ENCODE measurements at regions not wholly inside any gene's neighbourhood (a gene's known extent, or its start where the extent isn't known, plus 50 kb on each side); places are given as distances from the start of the nearest gene placed in this dataset.

DNA sequence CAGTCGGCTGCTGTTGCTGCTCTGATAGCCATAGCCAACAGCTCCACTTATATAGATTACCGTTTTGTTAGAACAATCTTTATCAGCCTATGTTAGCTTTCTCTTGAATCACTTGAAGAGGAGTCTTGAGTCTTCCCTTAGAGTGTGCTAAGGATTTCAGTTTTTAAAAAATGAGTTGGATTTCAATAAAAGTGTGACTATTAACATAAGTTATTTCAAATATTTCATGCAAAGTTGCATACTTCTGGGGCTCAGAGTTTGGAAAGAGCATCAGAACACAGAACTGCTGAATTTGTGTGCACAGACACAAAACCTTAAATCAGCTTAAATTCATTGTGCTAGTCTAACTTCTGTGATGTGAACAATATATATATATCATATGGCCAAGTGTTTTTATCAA lies 174.7 kb downstream of the MTX2 start:
- no peak overlapping the region for H3K4me2 ChIP-seq (ENCODE audit: low read depth, low read length)
- in situ Hi-C loops (cut with HindIII; ENCODE audit: extremely low pct_ligation_motif_present, low pct_unique_long_range_greater_than_20kb) (no loop called here), intact Hi-C loops (cut with micrococcal nuclease; ENCODE audit: unreplicated experiment) (no loop called here)
- ChIA-PET CTCF (ENCODE audit: low intra/inter-chr PET ratio, low total read pairs) (no interaction called here), POLR2A (no interaction called here)
- no peaks in the 10 kb centered on the region for H4K20me1 ChIP-seq (ENCODE audit: insufficient read depth, low read length)
- FAIRE-seq, result no peak
- DNase-seq (ENCODE audit: low spot score), result no peak
- H3K27ac ChIP-seq (ENCODE audit: extremely low read length, insufficient read depth, low read length), result no peak overlapping the region
- no TSS peak for BruUV-seq (replicated peaks)
- H3K9ac ChIP-seq (ENCODE audit: insufficient read depth, low read depth, low read length), result no peak overlapping the region
- H2AFZ ChIP-seq (ENCODE audit: low read length), result no peak overlapping the region
- H3K79me2 ChIP-seq (ENCODE audit: insufficient read depth, low read length), result no peaks in the 10 kb centered on the region
- no peak overlapping the region for H3K4me3 ChIP-seq (replicated peaks in 1 of 3; ENCODE audit: insufficient read depth in 1 of 3, low read depth in 2 of 3, low read length in 3 of 3)
- peaks cover 0 to 4% of the 10 kb centered on the region in 2 experiments; a peak in 1 of 5 replicates for H3K27me3 ChIP-seq (ENCODE audit: control insufficient read depth in 1 of 2, insufficient read depth in 2 of 2, low read length in 2 of 2)
- no peak for ATAC-seq
- 2% methylated on average over 2 of the region's 2 CpGs for WGBS (ENCODE audit: low lambda C conversion rate)
- peaks cover 8% of the 10 kb centered on the region; the same call in 1 of the 2 replicates for H3K4me1 ChIP-seq (ENCODE audit: insufficient read depth, low read length)
- no peak for TF ChIP-seq EEA1 (CRISPR knock-in tag; IDR thresholded peaks at IDR 0.05; ENCODE audit: borderline replicate concordance)
- no peak for TF ChIP-seq SUZ12 (IDR thresholded peaks at IDR 0.05; ENCODE audit: low read depth, low read length)
- TF ChIP-seq, protein P1, sequence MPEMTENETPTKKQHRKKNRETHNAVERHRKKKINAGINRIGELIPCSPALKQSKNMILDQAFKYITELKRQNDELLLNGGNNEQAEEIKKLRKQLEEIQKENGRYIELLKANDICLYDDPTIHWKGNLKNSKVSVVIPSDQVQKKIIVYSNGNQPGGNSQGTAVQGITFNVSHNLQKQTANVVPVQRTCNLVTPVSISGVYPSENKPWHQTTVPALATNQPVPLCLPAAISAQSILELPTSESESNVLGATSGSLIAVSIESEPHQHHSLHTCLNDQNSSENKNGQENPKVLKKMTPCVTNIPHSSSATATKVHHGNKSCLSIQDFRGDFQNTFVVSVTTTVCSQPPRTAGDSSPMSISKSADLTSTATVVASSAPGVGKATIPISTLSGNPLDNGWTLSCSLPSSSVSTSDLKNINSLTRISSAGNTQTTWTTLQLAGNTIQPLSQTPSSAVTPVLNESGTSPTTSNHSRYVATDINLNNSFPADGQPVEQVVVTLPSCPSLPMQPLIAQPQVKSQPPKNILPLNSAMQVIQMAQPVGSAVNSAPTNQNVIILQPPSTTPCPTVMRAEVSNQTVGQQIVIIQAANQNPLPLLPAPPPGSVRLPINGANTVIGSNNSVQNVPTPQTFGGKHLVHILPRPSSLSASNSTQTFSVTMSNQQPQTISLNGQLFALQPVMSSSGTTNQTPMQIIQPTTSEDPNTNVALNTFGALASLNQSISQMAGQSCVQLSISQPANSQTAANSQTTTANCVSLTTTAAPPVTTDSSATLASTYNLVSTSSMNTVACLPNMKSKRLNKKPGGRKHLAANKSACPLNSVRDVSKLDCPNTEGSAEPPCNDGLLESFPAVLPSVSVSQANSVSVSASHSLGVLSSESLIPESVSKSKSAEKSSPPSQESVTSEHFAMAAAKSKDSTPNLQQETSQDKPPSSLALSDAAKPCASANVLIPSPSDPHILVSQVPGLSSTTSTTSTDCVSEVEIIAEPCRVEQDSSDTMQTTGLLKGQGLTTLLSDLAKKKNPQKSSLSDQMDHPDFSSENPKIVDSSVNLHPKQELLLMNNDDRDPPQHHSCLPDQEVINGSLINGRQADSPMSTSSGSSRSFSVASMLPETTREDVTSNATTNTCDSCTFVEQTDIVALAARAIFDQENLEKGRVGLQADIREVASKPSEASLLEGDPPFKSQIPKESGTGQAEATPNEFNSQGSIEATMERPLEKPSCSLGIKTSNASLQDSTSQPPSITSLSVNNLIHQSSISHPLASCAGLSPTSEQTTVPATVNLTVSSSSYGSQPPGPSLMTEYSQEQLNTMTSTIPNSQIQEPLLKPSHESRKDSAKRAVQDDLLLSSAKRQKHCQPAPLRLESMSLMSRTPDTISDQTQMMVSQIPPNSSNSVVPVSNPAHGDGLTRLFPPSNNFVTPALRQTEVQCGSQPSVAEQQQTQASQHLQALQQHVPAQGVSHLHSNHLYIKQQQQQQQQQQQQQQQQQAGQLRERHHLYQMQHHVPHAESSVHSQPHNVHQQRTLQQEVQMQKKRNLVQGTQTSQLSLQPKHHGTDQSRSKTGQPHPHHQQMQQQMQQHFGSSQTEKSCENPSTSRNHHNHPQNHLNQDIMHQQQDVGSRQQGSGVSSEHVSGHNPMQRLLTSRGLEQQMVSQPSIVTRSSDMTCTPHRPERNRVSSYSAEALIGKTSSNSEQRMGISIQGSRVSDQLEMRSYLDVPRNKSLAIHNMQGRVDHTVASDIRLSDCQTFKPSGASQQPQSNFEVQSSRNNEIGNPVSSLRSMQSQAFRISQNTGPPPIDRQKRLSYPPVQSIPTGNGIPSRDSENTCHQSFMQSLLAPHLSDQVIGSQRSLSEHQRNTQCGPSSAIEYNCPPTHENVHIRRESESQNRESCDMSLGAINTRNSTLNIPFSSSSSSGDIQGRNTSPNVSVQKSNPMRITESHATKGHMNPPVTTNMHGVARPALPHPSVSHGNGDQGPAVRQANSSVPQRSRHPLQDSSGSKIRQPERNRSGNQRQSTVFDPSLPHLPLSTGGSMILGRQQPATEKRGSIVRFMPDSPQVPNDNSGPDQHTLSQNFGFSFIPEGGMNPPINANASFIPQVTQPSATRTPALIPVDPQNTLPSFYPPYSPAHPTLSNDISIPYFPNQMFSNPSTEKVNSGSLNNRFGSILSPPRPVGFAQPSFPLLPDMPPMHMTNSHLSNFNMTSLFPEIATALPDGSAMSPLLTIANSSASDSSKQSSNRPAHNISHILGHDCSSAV (CRISPR knock-in tag; IDR thresholded peaks at IDR 0.05; ENCODE audit: borderline replicate concordance), result no peak
- TF ChIP-seq, protein P2, sequence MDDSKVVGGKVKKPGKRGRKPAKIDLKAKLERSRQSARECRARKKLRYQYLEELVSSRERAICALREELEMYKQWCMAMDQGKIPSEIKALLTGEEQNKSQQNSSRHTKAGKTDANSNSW (CRISPR knock-in tag; IDR thresholded peaks at IDR 0.05; ENCODE audit: borderline replicate concordance), result no peak
- TF ChIP-seq ZNF883 (CRISPR knock-in tag; IDR thresholded peaks at IDR 0.05; ENCODE audit: not compliant biosample characterization), result no peak
- no peak for TF ChIP-seq ZNF3 (CRISPR knock-in tag; IDR thresholded peaks at IDR 0.05)
- TF ChIP-seq GFI1 (CRISPR knock-in tag; IDR thresholded peaks at IDR 0.05; ENCODE audit: borderline replicate concordance), result no peak
- TF ChIP-seq, protein P3, sequence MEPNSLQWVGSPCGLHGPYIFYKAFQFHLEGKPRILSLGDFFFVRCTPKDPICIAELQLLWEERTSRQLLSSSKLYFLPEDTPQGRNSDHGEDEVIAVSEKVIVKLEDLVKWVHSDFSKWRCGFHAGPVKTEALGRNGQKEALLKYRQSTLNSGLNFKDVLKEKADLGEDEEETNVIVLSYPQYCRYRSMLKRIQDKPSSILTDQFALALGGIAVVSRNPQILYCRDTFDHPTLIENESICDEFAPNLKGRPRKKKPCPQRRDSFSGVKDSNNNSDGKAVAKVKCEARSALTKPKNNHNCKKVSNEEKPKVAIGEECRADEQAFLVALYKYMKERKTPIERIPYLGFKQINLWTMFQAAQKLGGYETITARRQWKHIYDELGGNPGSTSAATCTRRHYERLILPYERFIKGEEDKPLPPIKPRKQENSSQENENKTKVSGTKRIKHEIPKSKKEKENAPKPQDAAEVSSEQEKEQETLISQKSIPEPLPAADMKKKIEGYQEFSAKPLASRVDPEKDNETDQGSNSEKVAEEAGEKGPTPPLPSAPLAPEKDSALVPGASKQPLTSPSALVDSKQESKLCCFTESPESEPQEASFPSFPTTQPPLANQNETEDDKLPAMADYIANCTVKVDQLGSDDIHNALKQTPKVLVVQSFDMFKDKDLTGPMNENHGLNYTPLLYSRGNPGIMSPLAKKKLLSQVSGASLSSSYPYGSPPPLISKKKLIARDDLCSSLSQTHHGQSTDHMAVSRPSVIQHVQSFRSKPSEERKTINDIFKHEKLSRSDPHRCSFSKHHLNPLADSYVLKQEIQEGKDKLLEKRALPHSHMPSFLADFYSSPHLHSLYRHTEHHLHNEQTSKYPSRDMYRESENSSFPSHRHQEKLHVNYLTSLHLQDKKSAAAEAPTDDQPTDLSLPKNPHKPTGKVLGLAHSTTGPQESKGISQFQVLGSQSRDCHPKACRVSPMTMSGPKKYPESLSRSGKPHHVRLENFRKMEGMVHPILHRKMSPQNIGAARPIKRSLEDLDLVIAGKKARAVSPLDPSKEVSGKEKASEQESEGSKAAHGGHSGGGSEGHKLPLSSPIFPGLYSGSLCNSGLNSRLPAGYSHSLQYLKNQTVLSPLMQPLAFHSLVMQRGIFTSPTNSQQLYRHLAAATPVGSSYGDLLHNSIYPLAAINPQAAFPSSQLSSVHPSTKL (CRISPR knock-in tag; IDR thresholded peaks at IDR 0.05), result no peak
- TF ChIP-seq ATF1 (CRISPR knock-in tag; IDR thresholded peaks at IDR 0.05), result no peak
- no peak for TF ChIP-seq HNRNPL (IDR thresholded peaks at IDR 0.05; ENCODE audit: low read depth, low read length)
- H3K9me3 ChIP-seq (ENCODE audit: low read length), result no peaks in the 10 kb centered on the region
- H3K36me3 ChIP-seq (replicated peaks in 1 of 2; ENCODE audit: control insufficient read depth in 1 of 2, insufficient read depth in 2 of 2, low read length in 2 of 2), result no peaks in the 10 kb centered on the region

Data from HepG2 (cell line).